H9 (cell line): ENCODE measurements at regions not wholly inside any gene's neighbourhood (a gene's known extent, or its start where the extent isn't known, plus 50 kb on each side); places are given as distances from the start of the nearest gene placed in this dataset.

Experiments
- DNase-seq: peaks from one replicate; pipeline ENCODE4 v3.0.0-alpha.2; 2017
- H2AFZ ChIP-seq: one replicate; pipeline ENCODE4 v1.6.1; 2013; ENCODE audit warnings: mild to moderate bottlenecking, low read length, control low read depth, moderate library complexity
- H2AK5ac ChIP-seq: 2 replicates; pipeline ENCODE4 v1.6.1; 2013; ENCODE audit warnings: low read length, control low read depth, mixed read lengths; ENCODE audit not compliant: insufficient read length
- H2BK120ac ChIP-seq: one replicate; pipeline ENCODE4 v1.6.1; 2013; ENCODE audit warnings: low read depth, mild to moderate bottlenecking, low read length, control low read depth, inconsistent platforms; ENCODE audit not compliant: poor library complexity, severe bottlenecking
- H2BK12ac ChIP-seq: 2 replicates; pipeline ENCODE4 v1.6.1; 2013; ENCODE audit warnings: low read length, control low read depth, mixed read lengths, low read depth; ENCODE audit not compliant: insufficient read length
- H2BK15ac ChIP-seq: 2 replicates; pipeline ENCODE4 v1.6.1; 2013; ENCODE audit warnings: low read depth, low read length, control low read depth
- H2BK20ac ChIP-seq: one replicate; pipeline ENCODE4 v1.6.1; 2013; ENCODE audit warnings: low read depth, mild to moderate bottlenecking, low read length, control low read depth, inconsistent platforms; ENCODE audit not compliant: poor library complexity, severe bottlenecking
- H2BK5ac ChIP-seq: 2 replicates; pipeline ENCODE4 v1.6.1; 2013; ENCODE audit warnings: low read length, control low read depth, mixed read lengths; ENCODE audit not compliant: insufficient read length
- H3K14ac ChIP-seq: 2 replicates; pipeline ENCODE4 v1.6.1; 2013; ENCODE audit warnings: low read length, control low read depth; ENCODE audit not compliant: insufficient read depth
- H3K18ac ChIP-seq: 2 replicates; pipeline ENCODE4 v1.6.1; 2013; ENCODE audit warnings: low read depth, mild to moderate bottlenecking, mixed read lengths, low read length, control low read depth; ENCODE audit not compliant: insufficient read length
- H3K23ac ChIP-seq: 2 replicates; pipeline ENCODE4 v1.6.1; 2013; ENCODE audit warnings: low read length, control low read depth, mixed read lengths, low read depth; ENCODE audit not compliant: insufficient read length
- H3K23me2 ChIP-seq: 2 replicates; pipeline ENCODE4 v1.6.1; 2013; ENCODE audit warnings: low read depth, mild to moderate bottlenecking, mixed read lengths, low read length, control low read depth; ENCODE audit not compliant: insufficient read length, poor library complexity, severe bottlenecking
- H3K27ac ChIP-seq: 2 replicates; pipeline ENCODE4 v1.5.1; 2013; ENCODE audit warnings: low read length, control low read depth, mixed read lengths, low read depth; ENCODE audit not compliant: insufficient read length
- H3K27me3 ChIP-seq: 2 replicates; pipeline ENCODE4 v1.6.1; 2013; ENCODE audit warnings: low read length, control low read depth, inconsistent platforms; ENCODE audit not compliant: insufficient read depth
- H3K4ac ChIP-seq: 2 replicates; pipeline ENCODE4 v1.6.1; 2013; ENCODE audit warnings: low read depth, mild to moderate bottlenecking, control low read depth, inconsistent platforms, low read length, moderate library complexity
- H3K4me1 ChIP-seq: 2 replicates; pipeline ENCODE4 v1.6.1; 2013; ENCODE audit warnings: low read length, control low read depth, inconsistent platforms; ENCODE audit not compliant: insufficient read depth
- H3K4me2 ChIP-seq: 2 replicates; pipeline ENCODE4 v1.6.1; 2013; ENCODE audit warnings: low read length, control low read depth, mixed read lengths; ENCODE audit not compliant: insufficient read length, insufficient read depth
- H3K56ac ChIP-seq: 2 replicates; pipeline ENCODE4 v1.6.1; 2013; ENCODE audit warnings: low read depth, mild to moderate bottlenecking, mixed read lengths, low read length, control low read depth; ENCODE audit not compliant: insufficient read length
- H3K79me1 ChIP-seq: 2 replicates; pipeline ENCODE4 v1.6.1; 2013; ENCODE audit warnings: low read depth, mild to moderate bottlenecking, moderate library complexity, low read length, control low read depth, inconsistent platforms; ENCODE audit not compliant: insufficient read depth, poor library complexity, severe bottlenecking
- H3K79me2 ChIP-seq: 2 replicates; pipeline ENCODE4 v1.6.1; 2013; ENCODE audit warnings: low read length, control low read depth, inconsistent platforms; ENCODE audit not compliant: insufficient read depth
- H3K9ac ChIP-seq: 2 replicates; pipeline ENCODE4 v1.6.1; 2013; ENCODE audit warnings: low read length, control low read depth, mixed read lengths; ENCODE audit not compliant: insufficient read length; ENCODE audit errors: extremely low read depth
- H3K9me3 ChIP-seq: one replicate; pipeline ENCODE4 v1.6.1; 2013; ENCODE audit warnings: low read depth, low read length, inconsistent platforms; ENCODE audit not compliant: control insufficient read depth
- H3T11ph ChIP-seq: one replicate; pipeline ENCODE4 v1.6.1; 2013; ENCODE audit warnings: mild to moderate bottlenecking, low read length, control low read depth, inconsistent platforms
- H4K20me1 ChIP-seq: one replicate; pipeline ENCODE4 v1.6.1; 2013; ENCODE audit not compliant: control insufficient read depth, insufficient read length, insufficient read depth
- H4K5ac ChIP-seq: 2 replicates; pipeline ENCODE4 v1.6.1; 2013; ENCODE audit warnings: low read depth, mild to moderate bottlenecking, mixed read lengths, low read length, control low read depth; ENCODE audit not compliant: insufficient read length
- H4K8ac ChIP-seq: replicated peaks from 2 replicates; pipeline ENCODE4 v1.6.1; 2013; ENCODE audit warnings: low read length, control low read depth, mixed read lengths, low read depth; ENCODE audit not compliant: insufficient read length
- H4K91ac ChIP-seq: 2 replicates; pipeline ENCODE4 v1.6.1; 2013; ENCODE audit warnings: low read depth, mild to moderate bottlenecking, moderate library complexity, mixed read lengths, low read length, control low read depth; ENCODE audit not compliant: insufficient read length
- H3K27ac Mint-ChIP-seq, 3 experiments: 2 replicates in 2 of 3; 3 replicates in 1 of 3; pipeline ENCODE4 v1.8.0; 2020 to 2021; ENCODE audit warnings: mixed read lengths in 3 of 3, mild to moderate bottlenecking in 1 of 3, moderate library complexity in 1 of 3
- H3K27me3 Mint-ChIP-seq: 2 replicates; pipeline ENCODE4 v1.8.0; 2021; ENCODE audit warnings: low read depth, mild to moderate bottlenecking, moderate library complexity, mixed read lengths
- H3K36me3 Mint-ChIP-seq, 3 experiments: 2 replicates in 2 of 3; 3 replicates in 1 of 3; pipeline ENCODE4 v1.8.0; 2020 to 2021; ENCODE audit warnings: low read depth in 3 of 3, mixed read lengths in 3 of 3; ENCODE audit not compliant: insufficient read depth in 1 of 3
- H3K4me1 Mint-ChIP-seq, 2 experiments: 2 replicates each; pipeline ENCODE4 v1.8.0; 2020; ENCODE audit warnings: mixed read lengths in 2 of 2
- H3K4me3 Mint-ChIP-seq, 2 experiments: 2 replicates in 1 of 2; 3 replicates in 1 of 2; pipeline ENCODE4 v1.8.0; 2020 to 2021; ENCODE audit warnings: mild to moderate bottlenecking in 2 of 2, mixed read lengths in 2 of 2, moderate library complexity in 1 of 2
- H3K9me3 Mint-ChIP-seq, 2 experiments: 2 replicates in 1 of 2; 3 replicates in 1 of 2; pipeline ENCODE4 v1.8.0; 2020; ENCODE audit warnings: mild to moderate bottlenecking in 2 of 2, mixed read lengths in 2 of 2, moderate library complexity in 1 of 2
- WGBS: extraction: QIAGEN DNeasy Blood & Tissue Kit; methylation state at CpG from one replicate; pipeline ENCODE4 v1.1.7; 2013; ENCODE audit warnings: missing lambda C conversion rate, low lambda C conversion rate, mixed read lengths; ENCODE audit not compliant: insufficient read length; ENCODE audit errors: extremely low coverage; 5-methylcytosine and 5-hydroxymethylcytosine counted together
- TF ChIP-seq, protein P1 (sequence below): fragments of 200-600 bp; sonication (generic); conservative IDR thresholded peaks from 3 replicates; pipeline ENCODE4 v1.8.0; 2021; ENCODE audit warnings: antibody characterized with exemption, mild to moderate bottlenecking

DNA sequence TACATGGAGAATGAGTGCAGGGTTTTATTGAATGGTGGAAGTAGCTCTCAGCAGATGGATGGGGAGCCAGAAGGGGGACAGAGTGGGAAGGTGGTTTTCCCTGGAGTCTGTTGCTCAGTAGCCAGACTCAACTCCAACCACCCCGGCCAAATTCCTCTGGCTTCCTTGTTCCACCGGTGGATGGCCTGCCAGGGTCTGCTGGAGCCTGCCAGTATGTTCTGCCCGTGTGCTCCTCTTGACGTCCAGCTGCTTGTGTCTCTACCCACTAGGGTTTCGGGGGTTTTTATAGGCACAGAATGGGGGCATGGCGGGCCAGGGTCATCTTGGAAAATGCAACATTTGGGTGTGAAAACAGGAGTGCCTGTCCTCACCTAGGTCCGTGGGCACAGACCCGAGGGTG is 51.4 kb upstream of the KLF9 start:
- H2BK5ac ChIP-seq = no peak overlapping the region
- H3K56ac ChIP-seq = no peak overlapping the region
- H2BK120ac ChIP-seq = no peak overlapping the region
- H3K36me3 Mint-ChIP-seq = peaks cover 0 to 2% (median 0%) of the 10 kb centered on the region in 3 experiments; a peak in 1 of 7 replicates
- no peak overlapping the region for H2BK20ac ChIP-seq
- no peaks in the 10 kb centered on the region for H3K9me3 Mint-ChIP-seq
- no peak overlapping the region for H4K91ac ChIP-seq
- no peak overlapping the region for H3K9ac ChIP-seq
- no peak overlapping the region for H3K18ac ChIP-seq
- H3K27ac ChIP-seq = no peak overlapping the region
- H3K79me1 ChIP-seq = no peaks in the 10 kb centered on the region
- H4K20me1 ChIP-seq = no peaks in the 10 kb centered on the region
- no peak for DNase-seq
- H3K4me3 Mint-ChIP-seq = no peak overlapping the region
- H2AFZ ChIP-seq = no peak overlapping the region
- peaks cover 8 to 19% of the 10 kb centered on the region in 2 experiments for H3K4me1 Mint-ChIP-seq
- H2BK15ac ChIP-seq = no peak overlapping the region
- no peak overlapping the region for H3K14ac ChIP-seq
- no peak overlapping the region for H3K23ac ChIP-seq
- H2BK12ac ChIP-seq = no peak overlapping the region
- no peak overlapping the region for H3T11ph ChIP-seq
- no peaks in the 10 kb centered on the region for H3K79me2 ChIP-seq
- no peaks in the 10 kb centered on the region for H3K9me3 ChIP-seq
- H3K4me1 ChIP-seq = no peaks in the 10 kb centered on the region
- no peaks in the 10 kb centered on the region; the same call in 1 of the 2 replicates for H3K27me3 Mint-ChIP-seq
- H2AK5ac ChIP-seq = no peak overlapping the region
- WGBS = no CpG with 5 or more reads among the region's 8 CpGs
- no peaks in the 10 kb centered on the region for H3K23me2 ChIP-seq
- H3K4me2 ChIP-seq = no peak overlapping the region
- TF ChIP-seq, protein P1, sequence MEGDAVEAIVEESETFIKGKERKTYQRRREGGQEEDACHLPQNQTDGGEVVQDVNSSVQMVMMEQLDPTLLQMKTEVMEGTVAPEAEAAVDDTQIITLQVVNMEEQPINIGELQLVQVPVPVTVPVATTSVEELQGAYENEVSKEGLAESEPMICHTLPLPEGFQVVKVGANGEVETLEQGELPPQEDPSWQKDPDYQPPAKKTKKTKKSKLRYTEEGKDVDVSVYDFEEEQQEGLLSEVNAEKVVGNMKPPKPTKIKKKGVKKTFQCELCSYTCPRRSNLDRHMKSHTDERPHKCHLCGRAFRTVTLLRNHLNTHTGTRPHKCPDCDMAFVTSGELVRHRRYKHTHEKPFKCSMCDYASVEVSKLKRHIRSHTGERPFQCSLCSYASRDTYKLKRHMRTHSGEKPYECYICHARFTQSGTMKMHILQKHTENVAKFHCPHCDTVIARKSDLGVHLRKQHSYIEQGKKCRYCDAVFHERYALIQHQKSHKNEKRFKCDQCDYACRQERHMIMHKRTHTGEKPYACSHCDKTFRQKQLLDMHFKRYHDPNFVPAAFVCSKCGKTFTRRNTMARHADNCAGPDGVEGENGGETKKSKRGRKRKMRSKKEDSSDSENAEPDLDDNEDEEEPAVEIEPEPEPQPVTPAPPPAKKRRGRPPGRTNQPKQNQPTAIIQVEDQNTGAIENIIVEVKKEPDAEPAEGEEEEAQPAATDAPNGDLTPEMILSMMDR = no peak
- H4K5ac ChIP-seq = no peak overlapping the region
- no peak overlapping the region for H4K8ac ChIP-seq
- H3K27ac Mint-ChIP-seq = no peak overlapping the region
- H3K4ac ChIP-seq = no peak overlapping the region
- H3K27me3 ChIP-seq = no peaks in the 10 kb centered on the region
